Endothelial cell of umbilical vein (primary cell): ENCODE measurements at regions not wholly inside any gene's neighbourhood (a gene's known extent, or its start where the extent isn't known, plus 50 kb on each side); places are given as distances from the start of the nearest gene placed in this dataset.

ENCODE experiments used
- BruUV-seq: library from RNA; stranded (reverse); fragments of 400-500 nt; replicated peaks from 2 replicates; lab custom pipeline; 2021; lab: Mats Ljungman, UMichigan
- CTCF ChIA-PET: fragments of 300-600, 350-600 bp; sonication (Branson Sonifier 250); formaldehyde crosslinking; loops from one replicate; lab custom pipeline; 2021; ENCODE audit warnings: antibody characterized with exemption, inconsistent platforms; lab: Charles Lee
- POLR2A ChIA-PET: fragments of 300-600, 350-600 bp; sonication (Branson Sonifier 250); formaldehyde crosslinking; loops from one replicate; lab custom pipeline; 2021; ENCODE audit warnings: antibody characterized with exemption, inconsistent platforms; lab: Charles Lee
- DNase-seq: peaks from one replicate; pipeline ENCODE4 v3.0.0-alpha.2; 2011; ENCODE audit warnings: low read depth, low spot score
- FAIRE-seq: peaks from 2 replicates; lab custom pipeline; 2011; peaks lifted over from hg19 to GRCh38; lab: Jason Lieb, UNC
- H2AFZ ChIP-seq: 2 replicates; pipeline ENCODE4 v1.6.0; 2012; ENCODE audit warnings: low read depth, low read length, control low read depth, inconsistent platforms
- H3K27ac ChIP-seq: 2 replicates; pipeline ENCODE4 v1.5.1; 2011; ENCODE audit warnings: low read depth, mild to moderate bottlenecking, control low read depth, low read length, moderate library complexity; ENCODE audit not compliant: insufficient read depth
- H3K27me3 ChIP-seq, 2 experiments: 2 replicates each; pipeline versions ENCODE4 v1.6.0 to v1.6.1; 2011; ENCODE audit warnings: low read length in 2 of 2, mixed read lengths in 1 of 2; ENCODE audit not compliant: control insufficient read depth in 2 of 2, insufficient read depth in 2 of 2
- H3K36me3 ChIP-seq, 2 experiments: 2 replicates in 1 of 2; 3 replicates in 1 of 2; pipeline ENCODE4 v1.5.1; 2011; ENCODE audit warnings: low read length in 2 of 2, mild to moderate bottlenecking in 1 of 2, moderate library complexity in 1 of 2; ENCODE audit not compliant: control insufficient read depth in 2 of 2, insufficient read depth in 2 of 2; ENCODE audit errors: extremely low read depth in 1 of 2
- H3K4me1 ChIP-seq: 3 replicates; pipeline ENCODE4 v1.5.1; 2011; ENCODE audit warnings: mild to moderate bottlenecking, low read length; ENCODE audit not compliant: control insufficient read depth, insufficient read depth; ENCODE audit errors: extremely low read depth
- H3K4me2 ChIP-seq: 2 replicates; pipeline ENCODE4 v1.6.1; 2011; ENCODE audit warnings: low read length, control low read depth, mixed read lengths; ENCODE audit not compliant: insufficient read depth
- H3K4me3 ChIP-seq, 3 experiments: fragments of 200-600 bp in 1 of 3; sonication (generic), shearing (Covaris generic) in 1 of 3; replicated peaks in 1 of 3; 2 replicates each; pipeline ENCODE4 v1.5.1; 2011 to 2016; ENCODE audit warnings: control low read depth in 3 of 3, low read length in 3 of 3, mild to moderate bottlenecking in 2 of 3, inconsistent platforms in 1 of 3, low read depth in 1 of 3, moderate library complexity in 1 of 3; ENCODE audit not compliant: insufficient read depth in 1 of 3
- H3K79me2 ChIP-seq: 2 replicates; pipeline ENCODE4 v1.6.0; 2012; ENCODE audit warnings: low read length, inconsistent platforms; ENCODE audit not compliant: control insufficient read depth, insufficient read depth
- H3K9ac ChIP-seq: replicated peaks from 2 replicates; pipeline ENCODE3; 2011; ENCODE audit warnings: low read length, control low read depth; ENCODE audit not compliant: insufficient read depth; ENCODE audit errors: extremely low read depth
- H3K9me1 ChIP-seq: replicated peaks from 3 replicates; pipeline ENCODE4 v1.6.0; 2011; ENCODE audit warnings: mild to moderate bottlenecking, low read length; ENCODE audit not compliant: control insufficient read depth, insufficient read depth; ENCODE audit errors: extremely low read depth
- H3K9me3 ChIP-seq: replicated peaks from 2 replicates; pipeline ENCODE4 v1.5.1; 2012; ENCODE audit warnings: low read length, inconsistent platforms; ENCODE audit not compliant: control insufficient read depth, insufficient read depth
- H4K20me1 ChIP-seq: replicated peaks from 2 replicates; pipeline ENCODE3; 2011; ENCODE audit warnings: mild to moderate bottlenecking, low read length; ENCODE audit not compliant: control insufficient read depth, insufficient read depth; ENCODE audit errors: extremely low read depth
- CTCF ChIP-seq, 2 donors: IDR thresholded peaks; 1 replicate in 1 of 2; 2 replicates in 1 of 2; pipeline ENCODE4 v1.5.1; 2011; ENCODE audit warnings: low read length in 2 of 2, mild to moderate bottlenecking in 2 of 2, moderate library complexity in 2 of 2, control low read depth in 1 of 2, inconsistent platforms in 1 of 2, low read depth in 1 of 2; ENCODE audit not compliant: insufficient read depth in 1 of 2; ENCODE audit errors: extremely low read depth in 1 of 2
- EZH2 ChIP-seq: IDR thresholded peaks from 2 replicates; pipeline ENCODE4 v1.6.1; 2012; ENCODE audit warnings: borderline replicate concordance, low read depth, mild to moderate bottlenecking, moderate library complexity, low read length, inconsistent platforms; ENCODE audit not compliant: severe bottlenecking
- FOS ChIP-seq: IDR thresholded peaks from 2 replicates; pipeline ENCODE4 v1.6.1; 2011; ENCODE audit warnings: mild to moderate bottlenecking, low read length, moderate library complexity, borderline replicate concordance; ENCODE audit not compliant: insufficient read depth
- GATA2 ChIP-seq: IDR thresholded peaks from 2 replicates; pipeline ENCODE4 v1.7.0; 2011; ENCODE audit warnings: low read depth, mild to moderate bottlenecking, moderate library complexity, mixed read lengths, low read length; ENCODE audit not compliant: insufficient read length, insufficient read depth
- JUN ChIP-seq: IDR thresholded peaks from 2 replicates; pipeline ENCODE4 v1.6.1; 2011; ENCODE audit warnings: borderline replicate concordance, low read depth; ENCODE audit not compliant: insufficient read length, insufficient read depth
- MAX ChIP-seq: IDR thresholded peaks from 2 replicates; pipeline ENCODE4 v1.6.1; 2011; ENCODE audit not compliant: insufficient read depth, insufficient read length
- MYC ChIP-seq: IDR thresholded peaks from one replicate; pipeline ENCODE4 v1.6.1; 2011; ENCODE audit warnings: mild to moderate bottlenecking, low read depth, low read length
- POLR2A ChIP-seq: IDR thresholded peaks from 2 replicates; pipeline ENCODE4 v1.6.1; 2012; ENCODE audit warnings: low read depth, mild to moderate bottlenecking, control low read depth, low read length
- POLR2AphosphoS5 ChIP-seq: IDR thresholded peaks from 2 replicates; pipeline ENCODE4 v1.6.1; 2012; ENCODE audit warnings: low read depth, mild to moderate bottlenecking, control low read depth, low read length, moderate library complexity; ENCODE audit not compliant: insufficient read depth
- dilution Hi-C: fragments of 300-500 bp; cut with MboI; formaldehyde crosslinking; loops from one replicate; pipeline ENCODE4 v1.15.0; 2019; ENCODE audit warnings: low sequenced_read_pairs; ENCODE audit not compliant: extremely low pct_ligation_motif_present
- intact Hi-C: fragments of 100-400 bp; cut with micrococcal nuclease; formaldehyde crosslinking; loops from one replicate; pipeline ENCODE4 v1.10.0; 2022

- no peak overlapping the region for H3K4me3 ChIP-seq
- CTCF ChIA-PET, result interaction anchor here (1.1 kb wide), 1 partner anchor 13 kb away, joined by 3 read pairs; no protein-coding TSS in a partner anchor
- H3K9me1 ChIP-seq, result no peaks in the 10 kb centered on the region
- POLR2A ChIA-PET, result no interaction called here
- no peak for FAIRE-seq
- DNase-seq, result no peak
- no TSS peak for BruUV-seq
- no peak overlapping the region for H3K9ac ChIP-seq
- no peaks in the 10 kb centered on the region for H3K9me3 ChIP-seq
- dilution Hi-C loops, result no loop called here
- no peaks in the 10 kb centered on the region for H3K36me3 ChIP-seq
- H3K27ac ChIP-seq, result no peak overlapping the region
- no peak overlapping the region for H2AFZ ChIP-seq
- intact Hi-C loops, result loop anchor here (5.0 to 10.0 kb wide), 2 partner anchors 144 to 246 kb away; no protein-coding TSS in a partner anchor
- no peaks in the 10 kb centered on the region for H3K4me1 ChIP-seq
- H3K79me2 ChIP-seq, result no peaks in the 10 kb centered on the region
- TF ChIP-seq JUN, result no peak
- H4K20me1 ChIP-seq, result no peaks in the 10 kb centered on the region
- H3K27me3 ChIP-seq, result no peaks in the 10 kb centered on the region
- no peak overlapping the region for H3K4me2 ChIP-seq
Observed at GRCh38 chr10:64731016-64731415, 1209.8 kb downstream of the REEP3 start.

- H3K27ac ChIP-seq, result no peak overlapping the region
- no peaks in the 10 kb centered on the region for H3K9me3 ChIP-seq
- no TSS peak for BruUV-seq
- ChIA-PET POLR2A (no interaction called here), CTCF (interaction anchor here (0.9 to 1.5 kb wide), 3 partner anchors 13 to 1449 kb away, joined by 3 to 8 read pairs (median 3); no protein-coding TSS in a partner anchor)
- no peaks in the 10 kb centered on the region for H3K36me3 ChIP-seq
- no peak overlapping the region for H3K4me2 ChIP-seq
- no peaks in the 10 kb centered on the region for H3K9me1 ChIP-seq
- no peaks in the 10 kb centered on the region for H3K79me2 ChIP-seq
- intact Hi-C loops (loop anchor here (5.0 to 10.0 kb wide), 2 partner anchors 142 to 245 kb away; no protein-coding TSS in a partner anchor), dilution Hi-C loops (no loop called here)
- no peaks in the 10 kb centered on the region for H3K4me1 ChIP-seq
- no peak overlapping the region for H3K9ac ChIP-seq
- no peaks in the 10 kb centered on the region for H4K20me1 ChIP-seq
- H3K4me3 ChIP-seq, result no peak overlapping the region
- FAIRE-seq (no peak), DNase-seq (no peak)
- no peaks in the 10 kb centered on the region for H3K27me3 ChIP-seq
- TF ChIP-seq MAX (no peak), GATA2 (no peak), MYC (no peak), POLR2A (no peak), EZH2 (no peak), JUN (no peak), FOS (no peak), CTCF (IDR thresholded peaks at IDR 0.05; ENCODE audit: extremely low read depth in 1 of 2, insufficient read depth in 1 of 2, low read depth in 1 of 2, low read length in 2 of 2) (no peak), POLR2AphosphoS5 (no peak)
- H2AFZ ChIP-seq, result no peak overlapping the region
Observed at GRCh38 chr10:64732372-64732957, 1211.3 kb downstream of the REEP3 start.
